GM18505 (cell line): ENCODE measurements at regions not wholly inside any gene's neighbourhood (a gene's known extent, or its start where the extent isn't known, plus 50 kb on each side); places are given as distances from the start of the nearest gene placed in this dataset.
"Not testable (repeated sequence)": the region's sequence is repeated elsewhere in the genome, so short reads cannot be mapped to it uniquely, and the experiment has no call there.

ENCODE experiments used
- ATAC-seq: cut with Tn5 transposase; IDR thresholded peaks from one replicate; pipeline ENCODE4 v1.9.1; 2021; ENCODE audit not compliant: unreplicated experiment
- POLR2A ChIP-seq: IDR thresholded peaks from 4 replicates; pipeline ENCODE4 v1.6.1; 2011; ENCODE audit warnings: borderline replicate concordance; ENCODE audit not compliant: insufficient read depth, insufficient read length; ENCODE audit errors: extremely low read depth

GRCh38 chr3:154662851-154663250 lies 232.9 kb upstream of the GPR149 start:
- TF ChIP-seq POLR2A, result no peak

DNA sequence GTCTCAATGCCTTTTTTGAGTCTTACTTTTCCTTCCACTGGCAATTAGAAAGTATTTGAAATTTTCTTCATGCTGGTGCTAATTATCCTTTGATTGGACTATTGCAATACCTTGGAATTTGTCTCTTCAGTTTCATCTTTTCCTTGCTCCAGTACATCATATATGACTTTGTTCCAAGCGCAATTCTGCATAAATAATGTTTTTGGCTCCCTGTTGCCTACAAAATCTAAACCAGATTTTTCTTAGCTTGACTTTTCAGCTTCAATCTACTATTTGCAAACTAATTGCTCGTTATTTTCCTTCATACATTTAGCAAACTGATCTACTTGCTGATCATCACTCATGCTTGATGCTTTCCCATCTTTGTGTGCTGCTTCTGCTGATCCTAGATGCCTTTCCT lies 230.8 kb upstream of the GPR149 start:
- no peak for TF ChIP-seq POLR2A
- no peak for ATAC-seq

More at GRCh38 chr3:154662851-154663250, 232.9 kb upstream of the GPR149 start:
- no peak for ATAC-seq

- TF ChIP-seq POLR2A, result no peak
- no peak for ATAC-seq
Measured at GRCh38 chr3:154658000-154658399, 228.0 kb upstream of the GPR149 start.

DNA sequence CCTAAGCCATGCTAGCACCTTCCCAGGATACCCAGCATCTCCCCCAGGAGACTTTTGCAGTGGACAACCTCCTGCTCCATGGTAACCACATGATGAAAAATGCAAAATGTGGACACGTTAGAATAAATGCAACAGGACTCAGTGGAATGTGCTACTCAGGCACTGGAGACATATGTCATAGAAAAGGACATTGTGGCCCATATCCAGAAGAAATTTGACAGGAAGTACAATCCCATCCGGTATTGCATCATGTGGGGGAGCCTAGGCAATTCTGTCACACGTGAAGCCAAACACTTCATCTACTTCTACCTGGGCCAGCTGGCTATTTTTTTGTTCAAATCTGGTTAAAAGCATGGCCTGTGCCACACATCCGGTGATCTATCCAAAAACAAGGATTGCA lies 227.2 kb upstream of the GPR149 start:
- TF ChIP-seq POLR2A, result no peak
- ATAC-seq, result no peak

GRCh38 chr3:154656486-154656885 lies 226.5 kb upstream of the GPR149 start:
- ATAC-seq, result no peak
- TF ChIP-seq POLR2A, result no peak

DNA sequence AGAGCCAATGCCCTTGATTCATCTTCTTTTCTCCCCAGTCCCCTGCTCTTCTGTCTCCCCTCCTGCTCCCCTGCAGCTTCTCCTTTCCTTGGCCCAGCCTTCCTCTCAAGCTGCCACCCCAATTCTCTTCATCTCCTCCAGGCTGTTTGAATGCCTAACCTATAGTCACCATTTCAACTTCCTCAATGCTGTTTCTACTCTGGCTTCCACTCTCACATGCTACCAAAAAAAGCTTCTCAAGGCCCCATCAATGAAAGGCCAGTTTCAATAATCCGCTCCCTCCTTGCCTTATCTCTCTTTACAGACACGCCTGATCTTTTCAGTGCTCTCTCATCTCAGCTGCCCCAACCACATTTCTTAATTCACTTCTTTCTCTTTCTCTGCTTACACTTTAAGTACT lies 212.2 kb upstream of the GPR149 start:
- no peak for ATAC-seq

GRCh38 chr3:154625756-154626155 lies 195.8 kb upstream of the GPR149 start:
- TF ChIP-seq POLR2A, result no peak
- no peak for ATAC-seq

More for the DNA sequence above, 212.2 kb upstream of the GPR149 start:
- no peak for TF ChIP-seq POLR2A

DNA sequence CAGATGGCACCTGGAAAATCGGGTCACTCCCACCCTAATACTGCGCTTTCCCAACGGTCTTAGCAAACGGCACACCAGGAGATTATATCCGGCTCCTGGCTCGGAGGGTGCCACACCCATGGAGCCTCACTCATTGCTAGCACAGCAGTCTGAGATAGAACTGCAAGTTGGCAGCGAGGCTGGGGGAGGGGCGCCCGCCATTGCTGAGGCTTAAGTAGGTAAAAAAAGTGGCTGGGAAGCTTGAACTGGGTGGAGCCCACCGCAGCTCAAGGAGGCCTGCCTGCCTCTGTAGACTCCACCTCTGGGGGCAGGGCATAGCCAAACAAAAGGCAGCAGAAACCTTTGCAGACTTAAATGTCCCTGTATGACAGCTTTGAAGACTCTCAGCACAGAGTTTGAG lies 189.6 kb upstream of the GPR149 start:
- ATAC-seq, result not testable (repeated sequence)

- no peak for TF ChIP-seq POLR2A
- no peak for ATAC-seq
Measured at GRCh38 chr3:154616298-154616697, 186.3 kb upstream of the GPR149 start.

DNA sequence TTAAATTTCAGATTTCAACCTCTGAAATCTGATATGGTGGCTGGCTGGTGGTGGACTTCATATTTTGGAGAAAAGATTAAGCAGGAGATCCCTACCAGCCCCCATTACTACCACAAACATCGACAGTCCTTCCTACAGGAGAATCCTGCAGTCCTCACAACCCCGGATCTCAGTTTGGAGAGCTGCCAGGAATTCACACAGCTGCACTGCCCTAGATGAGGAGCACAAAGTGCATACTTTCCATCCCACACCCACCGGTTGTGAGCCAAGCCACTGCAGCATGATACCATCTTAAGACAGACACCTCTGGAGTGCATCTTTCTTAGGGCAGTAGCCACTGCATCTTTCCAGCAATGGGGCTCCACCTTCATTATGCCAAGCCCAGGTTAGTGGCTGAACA lies 185.5 kb upstream of the GPR149 start:
- no peak for ATAC-seq
- TF ChIP-seq POLR2A, result no peak

DNA sequence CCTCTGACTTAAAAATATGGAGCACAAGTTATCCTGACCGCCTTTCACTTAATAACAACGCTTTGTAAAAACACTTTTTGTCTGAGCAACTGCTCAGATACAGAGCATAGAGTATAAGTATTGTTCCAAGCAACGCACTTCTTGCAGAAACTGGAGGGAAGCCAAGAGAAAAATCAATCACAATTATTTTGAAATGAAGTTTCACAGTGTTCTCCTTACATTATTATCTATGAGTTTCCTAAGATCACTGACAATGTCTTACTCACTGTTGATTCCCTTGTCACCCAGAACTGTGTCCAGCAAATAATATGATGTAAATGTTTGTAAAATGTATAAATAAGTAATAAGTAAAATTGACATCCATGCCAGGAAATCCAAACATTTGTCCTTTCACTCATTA lies 184.6 kb upstream of the GPR149 start:
- no peak for TF ChIP-seq POLR2A
- no peak for ATAC-seq

- TF ChIP-seq POLR2A, result no peak
- no peak for ATAC-seq
Measured at GRCh38 chr3:154614078-154614477, 184.1 kb upstream of the GPR149 start.

- TF ChIP-seq POLR2A, result no peak
- ATAC-seq, result no peak
Measured at GRCh38 chr3:154602241-154602640, 172.3 kb upstream of the GPR149 start.

DNA sequence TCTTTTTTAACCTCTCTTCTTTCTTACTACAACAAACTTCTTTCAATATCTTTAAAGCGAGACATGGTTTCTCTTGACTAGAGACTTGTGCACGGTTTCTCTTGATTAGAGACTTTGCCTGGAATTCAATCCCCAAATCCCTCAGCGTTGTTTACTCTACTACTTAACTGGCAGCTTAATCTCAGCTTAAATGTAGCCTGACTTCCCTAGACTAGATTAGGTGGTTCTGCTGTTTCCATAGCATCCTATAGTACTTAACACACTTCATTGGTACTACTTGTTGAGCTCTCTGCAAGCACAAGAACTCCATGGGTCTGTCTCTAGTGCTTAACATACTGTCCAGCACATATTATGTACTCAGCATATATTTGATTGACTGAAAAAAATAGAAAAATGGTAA lies 168.2 kb upstream of the GPR149 start:
- no peak for TF ChIP-seq POLR2A
- ATAC-seq, result no peak

DNA sequence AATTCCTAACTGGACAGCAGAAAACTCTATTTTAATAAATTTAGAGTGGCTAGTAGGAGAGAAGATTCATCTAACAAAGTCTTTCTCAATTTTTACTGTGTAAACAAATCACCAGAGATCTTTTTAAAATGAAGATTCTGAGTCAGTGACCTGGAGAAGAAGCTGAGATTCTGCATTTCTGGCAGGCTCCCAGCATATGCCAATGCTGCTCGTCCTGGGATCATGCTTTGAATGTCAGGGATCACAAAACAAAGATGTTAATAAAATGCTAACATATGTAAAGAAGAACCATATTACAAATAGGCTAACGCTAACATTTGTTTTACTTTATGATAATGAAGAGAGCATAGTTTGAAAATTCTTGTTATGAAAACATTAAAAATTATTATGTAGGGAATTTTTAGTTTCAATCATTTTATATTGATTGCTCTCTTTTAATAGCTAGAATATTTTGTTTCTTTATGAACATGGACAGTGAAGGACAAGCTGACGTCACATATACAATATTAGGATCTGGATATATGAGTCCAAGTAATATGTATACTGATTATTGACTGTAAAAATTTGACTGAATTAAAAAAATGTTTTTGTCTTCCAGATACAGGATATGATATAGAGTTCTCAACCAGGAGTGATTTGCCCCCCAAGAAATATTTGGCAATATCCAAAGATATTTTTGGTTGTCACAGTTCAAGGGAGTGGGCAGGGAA lies 160.8 kb upstream of the GPR149 start:
- no peak for ATAC-seq
- no peak for TF ChIP-seq POLR2A

DNA sequence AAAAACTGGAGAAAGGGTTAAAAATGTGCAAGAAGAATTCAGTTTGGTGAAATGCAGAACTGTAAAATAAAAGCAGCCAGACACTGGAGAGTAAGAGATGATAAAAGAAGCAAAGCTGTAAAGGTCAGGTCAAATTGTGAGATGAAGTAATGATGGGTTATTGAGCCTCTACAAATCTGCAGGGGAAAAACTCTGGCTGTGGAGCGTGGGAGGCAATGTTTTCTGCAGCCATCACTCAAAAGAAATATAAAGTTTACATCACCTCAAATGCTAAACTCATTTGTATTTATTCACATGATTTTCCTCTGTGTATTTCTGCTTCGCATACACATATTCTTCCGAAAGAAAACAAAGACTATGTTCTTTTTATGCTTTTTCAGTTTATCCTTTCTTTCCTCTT lies 158.8 kb upstream of the GPR149 start:
- ATAC-seq, result no peak
- TF ChIP-seq POLR2A, result no peak

DNA sequence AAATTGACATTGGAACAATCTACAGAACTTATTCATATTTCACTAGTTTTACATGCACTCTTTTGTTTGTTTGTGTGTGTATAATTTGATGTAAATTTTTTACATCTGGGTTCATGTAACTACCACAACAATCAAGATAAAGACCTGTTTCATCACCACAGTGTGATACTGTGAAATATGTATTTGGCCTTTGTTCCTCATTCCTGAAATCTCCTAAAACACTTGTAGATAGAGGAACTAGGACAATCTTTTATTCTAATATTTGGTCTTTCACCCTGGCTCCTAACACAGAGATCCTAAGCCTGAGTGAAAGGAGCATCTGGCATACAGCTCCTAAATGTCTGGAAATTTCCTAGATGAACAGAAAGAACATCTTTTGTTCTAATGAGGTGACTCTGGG lies 155.0 kb upstream of the GPR149 start:
- TF ChIP-seq POLR2A, result no peak
- no peak for ATAC-seq
